A549 (cell line): ENCODE measurements at regions not wholly inside any gene's neighbourhood (a gene's known extent, or its start where the extent isn't known, plus 50 kb on each side); places are given as distances from the start of the nearest gene placed in this dataset.

ENCODE experiments used
- CBX2 ChIP-seq: fragments of 200-600 bp; sonication (generic); IDR thresholded peaks from 2 replicates; pipeline ENCODE4 v1.6.1; 2016; ENCODE audit warnings: low read depth, mild to moderate bottlenecking, borderline replicate concordance
- CTCF ChIP-seq: fragments of >200 bp; sonication (Bioruptor Twin); formaldehyde crosslinking; IDR thresholded peaks from 3 replicates; pipeline ENCODE4 v1.5.1; 2016
- FOXS1 ChIP-seq: fragments of 250-450 bp; sonication (Bioruptor Pico); IDR thresholded peaks from 2 replicates; pipeline ENCODE4 v1.5.0; 2020; ENCODE audit warnings: mild to moderate bottlenecking, moderate library complexity

DNA sequence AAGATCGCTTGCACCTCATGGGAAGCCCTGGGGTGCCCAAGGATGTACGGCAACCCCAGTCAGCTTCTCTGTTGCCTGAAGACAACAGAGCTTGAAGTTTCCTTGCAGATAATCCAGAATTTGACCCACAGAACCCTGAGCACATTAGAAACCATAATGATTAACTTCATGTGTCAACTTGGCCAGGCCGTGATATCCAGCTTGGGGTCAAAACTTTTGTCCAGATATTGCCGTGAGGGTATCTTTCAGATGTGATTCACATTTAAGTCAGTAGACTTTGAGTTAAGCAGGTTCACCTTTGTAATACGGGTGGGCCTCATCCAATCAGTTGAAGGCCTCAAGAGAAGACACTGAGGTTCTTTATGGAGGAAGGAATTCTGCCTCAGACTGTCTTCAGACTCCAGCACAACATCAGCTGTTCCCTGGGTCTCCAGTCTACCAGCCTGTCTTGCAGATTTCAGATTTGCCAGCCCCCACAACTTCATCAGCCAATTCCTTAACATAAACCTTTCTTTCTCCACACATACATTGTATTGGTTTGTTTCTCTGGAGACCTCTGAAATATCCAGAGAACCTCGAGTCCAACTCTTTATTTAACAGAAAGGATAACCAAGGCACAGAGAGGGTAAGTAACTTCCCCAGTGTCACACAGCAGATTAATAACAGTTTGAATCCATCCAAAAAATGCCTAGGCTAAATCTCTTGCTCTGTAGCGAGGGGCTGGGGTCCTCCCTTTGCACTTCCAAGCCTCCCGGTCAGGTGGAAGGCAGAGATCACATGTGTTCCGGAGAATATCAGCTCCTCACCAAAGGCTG, 171.1 kb downstream of the SALL1 start:
- TF ChIP-seq FOXS1 (CRISPR knock-in tag) (no peak), CBX2 (no peak), CTCF (no peak)
